Middle frontal gyrus (tissue), 1 donor: ENCODE measurements at regions not wholly inside any gene's neighbourhood (a gene's known extent, or its start where the extent isn't known, plus 50 kb on each side); places are given as distances from the start of the nearest gene placed in this dataset.

Experiments
- DNase-seq: peaks from one replicate; pipeline ENCODE4 v3.0.0-alpha.2; 2015; ENCODE audit warnings: low spot score; ENCODE audit errors: extremely low spot score

DNA sequence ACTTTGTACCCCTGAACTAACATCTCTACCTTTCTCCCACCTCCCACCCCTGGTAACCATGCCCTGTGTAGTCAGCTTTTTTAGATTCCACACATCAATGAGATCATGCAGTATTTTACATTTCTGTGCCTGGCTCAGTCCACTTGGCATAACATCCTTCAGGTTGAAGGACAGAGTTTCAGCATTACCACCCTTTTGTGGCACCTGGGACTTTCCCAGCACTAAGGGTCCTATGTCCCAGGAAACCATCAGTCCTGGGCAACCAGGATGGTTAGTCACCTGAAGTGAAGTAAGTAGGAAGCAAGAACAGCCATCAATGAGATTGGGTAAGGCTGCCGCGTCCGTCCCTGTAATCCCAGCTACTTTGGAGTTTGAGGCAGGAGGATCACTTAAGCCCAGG, 370.6 kb downstream of the SIPA1L2 start:
- DNase-seq, result no peak

DNA sequence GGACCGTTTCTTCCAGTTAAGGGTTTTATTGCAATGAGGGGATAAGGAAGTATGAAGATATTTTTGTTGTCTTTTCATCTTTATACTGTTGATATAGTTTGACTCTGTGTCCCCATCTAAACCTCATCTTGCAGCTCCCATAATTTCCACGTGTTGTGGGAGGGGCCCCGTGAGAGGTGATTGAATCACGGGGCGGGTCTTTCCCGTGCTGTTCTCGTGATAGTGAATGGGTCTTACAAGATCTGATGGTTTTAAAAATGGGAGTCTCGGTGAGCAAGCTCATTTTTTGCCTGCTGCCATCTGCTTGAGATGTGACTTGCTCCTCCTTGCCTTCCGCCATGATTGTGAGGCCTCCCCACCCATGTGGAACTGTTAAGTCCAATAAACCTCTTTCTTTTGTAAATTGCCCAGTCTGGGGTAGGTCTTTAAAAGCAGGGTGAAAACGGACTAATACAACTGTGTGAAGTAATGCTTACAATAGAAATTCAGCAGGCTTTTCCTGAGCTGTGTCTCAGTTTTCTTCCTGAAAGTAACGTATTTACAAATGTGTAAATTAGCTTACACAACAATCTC, 377.3 kb downstream of the SIPA1L2 start:
- no peak for DNase-seq

DNA sequence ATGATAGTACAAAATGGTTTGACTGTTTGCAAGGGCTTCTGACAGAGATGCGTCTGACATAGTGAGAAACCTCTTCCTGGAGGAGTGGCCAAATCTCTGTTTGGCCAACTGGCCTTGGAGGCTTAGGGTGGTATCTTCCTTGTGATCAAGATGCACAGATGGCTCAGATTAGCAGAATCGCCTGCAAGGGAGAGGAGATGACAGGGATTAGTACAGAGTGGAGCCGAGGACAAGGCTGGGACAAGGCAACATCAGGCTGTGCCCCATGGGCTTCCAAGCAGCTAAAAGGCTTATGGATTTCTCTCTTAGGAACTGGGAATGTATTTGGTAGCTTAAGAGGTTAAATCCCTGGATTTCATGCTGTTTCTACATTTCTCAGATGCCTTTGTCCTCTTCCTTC, 379.1 kb downstream of the SIPA1L2 start:
- no peak for DNase-seq

DNA sequence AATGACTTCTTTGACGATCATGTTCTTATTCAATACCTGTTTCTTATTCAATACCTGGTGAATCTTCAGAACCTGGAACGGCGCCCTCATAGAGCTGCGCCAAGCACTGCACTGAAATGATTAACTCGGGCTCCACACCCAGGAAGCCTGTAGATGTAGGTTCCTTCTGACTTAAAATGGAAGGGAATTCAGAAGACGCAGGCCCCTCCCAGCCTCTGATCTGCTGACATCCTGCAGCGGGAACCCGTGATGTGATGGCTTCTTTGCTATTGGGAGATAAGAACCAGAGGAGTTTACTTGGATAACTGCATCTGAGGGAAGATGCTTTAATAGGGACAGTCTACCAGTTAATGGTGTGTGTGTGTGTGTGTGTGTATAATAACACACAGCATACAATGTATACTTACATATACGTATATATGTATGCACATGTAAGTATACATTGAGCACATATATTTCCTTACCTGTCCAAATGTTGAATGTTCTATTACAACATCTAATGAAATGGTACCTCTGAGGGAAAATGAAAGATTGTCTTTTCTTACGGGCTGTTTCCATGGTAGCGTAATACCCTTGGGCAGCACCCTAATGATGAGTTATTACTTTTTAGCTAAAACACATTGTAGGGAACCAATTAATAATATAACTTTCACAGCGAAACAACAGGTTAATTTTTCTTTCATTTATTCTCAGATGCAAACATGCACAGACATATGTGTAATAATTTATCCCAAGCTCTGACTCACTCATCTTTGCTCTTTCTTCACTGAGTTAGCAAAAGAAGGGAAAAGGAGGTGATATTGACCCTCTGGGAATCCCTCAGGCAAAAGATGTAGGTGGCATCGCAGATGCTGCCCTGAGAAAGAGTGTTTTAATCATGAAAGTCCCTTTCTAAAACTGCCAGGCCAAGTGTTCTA, 379.8 kb downstream of the SIPA1L2 start:
- DNase-seq, result no peak

DNA sequence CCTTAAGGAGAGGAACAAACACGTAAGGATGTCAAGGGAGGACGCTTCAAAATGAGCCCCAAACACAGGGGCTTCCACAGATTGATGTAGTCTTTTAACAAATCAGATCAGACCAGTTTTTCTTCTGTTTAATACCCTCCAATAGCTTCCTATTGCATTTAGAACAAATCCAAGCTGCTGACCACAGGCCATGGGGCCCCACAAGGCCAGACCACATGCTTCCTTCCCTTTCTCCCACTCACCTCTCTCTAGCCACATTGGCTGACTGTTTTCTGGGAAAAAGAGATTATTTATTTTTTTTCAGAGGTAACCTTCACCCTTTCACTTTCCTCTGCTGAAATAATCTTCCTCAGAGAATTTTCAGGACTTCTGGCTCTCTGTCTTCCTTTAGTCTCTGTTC, 380.6 kb downstream of the SIPA1L2 start:
- no peak for DNase-seq

DNA sequence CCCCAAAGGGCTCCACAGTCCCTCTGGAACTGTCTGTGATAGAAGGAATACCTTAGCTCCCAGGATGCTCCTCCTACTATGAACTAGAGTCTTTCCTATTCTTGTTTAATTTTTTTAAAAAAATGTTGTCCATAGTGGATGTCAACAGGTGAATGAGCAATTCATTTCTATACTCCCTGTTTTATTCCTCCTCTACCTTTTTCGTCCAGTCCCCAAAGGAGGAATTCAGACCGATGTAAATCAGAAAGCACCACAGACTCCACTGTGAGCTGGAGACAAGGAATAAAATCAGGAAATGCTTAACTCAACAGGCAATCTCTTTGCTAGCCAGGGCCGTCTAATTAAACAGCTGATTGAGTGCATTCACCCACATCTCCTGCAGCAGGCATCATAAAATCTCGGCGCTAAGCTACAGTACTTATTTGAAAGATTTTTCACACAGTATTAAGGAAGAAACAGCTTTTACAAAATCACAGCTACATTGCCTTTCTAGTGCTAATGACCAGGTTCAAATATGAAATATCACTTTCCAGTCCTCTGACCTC, 381.6 kb downstream of the SIPA1L2 start:
- DNase-seq, result no peak

DNA sequence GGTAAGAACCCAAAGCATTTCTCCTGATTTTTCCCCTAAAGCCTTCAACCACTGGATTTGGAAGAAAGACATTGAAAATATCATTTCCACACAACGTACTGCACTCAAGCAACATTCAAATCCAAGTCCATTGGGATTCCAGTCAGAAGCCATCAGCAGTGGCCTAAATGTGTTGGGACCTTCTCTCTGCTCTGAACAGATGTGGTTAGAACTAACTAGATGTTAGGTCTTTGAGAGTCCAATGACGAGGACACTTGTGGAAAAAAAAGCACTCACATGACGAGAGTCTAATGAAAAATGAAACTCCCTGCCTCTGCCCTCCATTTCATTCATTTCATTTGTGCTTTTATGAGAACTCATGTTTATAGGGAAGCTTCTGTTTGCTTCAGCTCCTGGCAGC, 382.3 kb downstream of the SIPA1L2 start:
- DNase-seq, result no peak

DNA sequence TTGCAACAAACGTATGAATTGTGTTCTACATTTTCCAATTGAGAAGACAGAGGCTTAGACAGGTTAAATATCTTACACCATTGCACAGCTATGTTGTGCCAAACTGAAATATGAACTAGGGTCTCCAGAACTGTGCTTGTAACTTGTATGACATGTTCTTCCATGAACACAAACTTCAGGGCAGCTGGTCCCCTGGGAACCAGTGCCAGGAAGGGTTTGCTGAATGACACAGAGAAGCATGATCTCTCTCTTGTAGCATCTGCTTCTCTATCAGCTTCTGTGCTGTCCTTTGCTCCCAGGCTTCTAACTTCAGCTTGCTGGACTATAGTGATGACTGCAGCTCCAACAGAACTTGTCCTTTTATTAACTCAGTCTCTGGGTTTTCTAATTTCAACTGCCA, 385.5 kb downstream of the SIPA1L2 start:
- DNase-seq, result no peak

DNA sequence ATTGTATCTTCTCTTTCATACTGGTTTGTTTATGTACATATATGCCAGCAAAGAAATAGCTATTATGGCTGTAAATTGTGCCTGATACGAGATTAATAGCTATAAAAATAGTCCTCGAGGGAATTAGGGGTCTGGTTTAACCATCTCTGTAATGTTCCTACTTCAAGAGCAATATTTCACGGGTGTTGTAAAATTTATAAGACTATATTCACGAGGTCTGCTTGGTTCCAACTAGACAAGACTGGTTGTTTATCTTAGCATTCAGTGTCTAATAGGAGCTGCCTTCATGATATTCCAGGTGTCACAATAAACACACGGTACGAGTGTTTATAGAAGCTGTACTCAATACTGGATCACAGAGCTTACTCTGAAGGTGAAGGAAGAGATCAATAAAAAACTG, 389.9 kb downstream of the SIPA1L2 start:
- no peak for DNase-seq

DNA sequence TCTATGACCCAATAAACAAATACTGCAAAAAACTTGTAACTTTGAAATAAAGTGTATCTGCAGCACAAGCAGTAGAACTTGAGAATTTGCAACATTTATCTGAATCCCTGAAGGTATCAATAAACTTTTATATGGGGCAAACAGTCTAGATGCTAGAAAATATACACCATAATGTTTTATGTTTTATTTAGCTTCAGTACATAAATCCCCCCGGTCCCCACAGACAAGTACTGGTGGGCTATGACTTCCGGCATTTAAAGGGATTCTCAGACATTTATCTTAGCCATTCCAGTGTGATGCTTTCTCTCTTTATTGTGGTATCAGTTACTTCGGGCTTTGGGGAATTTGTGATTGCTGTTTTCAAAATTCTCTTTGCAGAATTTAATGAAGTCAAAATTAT, 390.4 kb downstream of the SIPA1L2 start:
- DNase-seq, result no peak

DNA sequence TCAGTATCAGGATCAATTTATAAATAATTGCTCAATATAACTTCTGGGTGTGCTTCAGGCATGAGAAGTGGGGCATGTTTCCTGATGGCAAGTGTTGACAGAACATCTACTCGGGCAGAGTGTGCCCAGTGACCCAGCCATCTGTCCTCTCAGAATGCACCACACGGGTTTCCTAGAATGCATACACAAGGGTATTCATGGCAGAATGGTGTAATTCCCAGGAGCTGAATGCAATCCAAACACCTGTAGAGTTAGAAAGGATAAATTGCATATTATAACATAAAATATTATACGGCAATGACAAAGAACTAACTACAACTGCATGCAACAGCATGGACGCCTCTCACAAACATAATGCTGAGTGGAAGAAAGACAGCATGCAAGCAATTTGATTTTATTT, 391.9 kb downstream of the SIPA1L2 start:
- DNase-seq, result no peak

DNA sequence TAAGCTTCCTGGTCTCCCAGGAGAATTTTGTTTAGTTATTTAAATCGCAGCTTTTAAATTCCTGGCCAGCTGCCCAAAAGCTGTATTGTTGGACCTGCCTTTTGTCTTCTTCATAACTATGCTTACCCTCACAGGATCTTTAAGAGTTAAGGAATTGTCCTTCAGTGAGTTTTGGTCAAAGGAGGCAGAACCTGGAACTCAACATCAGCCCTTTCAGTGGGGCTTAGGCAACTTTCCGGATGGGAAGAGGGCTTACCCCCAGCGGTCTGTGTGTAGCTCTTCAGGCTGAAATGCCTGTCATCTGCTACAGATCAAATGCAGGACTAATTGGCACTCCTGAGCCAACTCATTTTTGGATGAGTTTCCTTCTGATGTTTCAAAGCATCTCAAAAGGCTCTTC, 402.6 kb downstream of the SIPA1L2 start:
- no peak for DNase-seq

DNA sequence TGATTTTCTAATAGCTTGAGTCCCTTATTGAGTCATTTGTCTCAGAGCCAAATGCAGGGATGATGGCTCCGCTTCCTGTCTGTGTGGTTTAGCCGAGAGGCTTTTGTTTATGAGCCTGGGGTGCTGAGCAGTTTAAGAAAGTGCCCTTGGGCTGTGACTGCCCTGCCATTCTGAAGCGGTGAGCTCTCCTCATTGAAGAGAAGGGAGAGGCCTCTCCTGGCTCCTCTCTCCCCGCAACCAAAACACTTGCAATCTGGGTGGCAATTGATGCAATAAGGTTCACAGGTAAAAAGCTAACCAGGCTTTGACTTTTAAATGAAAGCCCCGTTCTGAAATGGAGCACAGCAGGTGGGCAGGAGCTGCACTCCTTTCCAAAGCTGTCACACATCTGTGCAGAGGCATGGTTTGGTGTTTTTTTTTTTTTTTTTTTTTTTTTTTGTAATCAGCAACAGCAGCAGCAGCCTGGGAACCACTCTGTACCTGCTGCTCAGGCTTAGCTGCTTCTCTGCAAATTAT, 403.7 kb downstream of the SIPA1L2 start:
- DNase-seq, result no peak

DNA sequence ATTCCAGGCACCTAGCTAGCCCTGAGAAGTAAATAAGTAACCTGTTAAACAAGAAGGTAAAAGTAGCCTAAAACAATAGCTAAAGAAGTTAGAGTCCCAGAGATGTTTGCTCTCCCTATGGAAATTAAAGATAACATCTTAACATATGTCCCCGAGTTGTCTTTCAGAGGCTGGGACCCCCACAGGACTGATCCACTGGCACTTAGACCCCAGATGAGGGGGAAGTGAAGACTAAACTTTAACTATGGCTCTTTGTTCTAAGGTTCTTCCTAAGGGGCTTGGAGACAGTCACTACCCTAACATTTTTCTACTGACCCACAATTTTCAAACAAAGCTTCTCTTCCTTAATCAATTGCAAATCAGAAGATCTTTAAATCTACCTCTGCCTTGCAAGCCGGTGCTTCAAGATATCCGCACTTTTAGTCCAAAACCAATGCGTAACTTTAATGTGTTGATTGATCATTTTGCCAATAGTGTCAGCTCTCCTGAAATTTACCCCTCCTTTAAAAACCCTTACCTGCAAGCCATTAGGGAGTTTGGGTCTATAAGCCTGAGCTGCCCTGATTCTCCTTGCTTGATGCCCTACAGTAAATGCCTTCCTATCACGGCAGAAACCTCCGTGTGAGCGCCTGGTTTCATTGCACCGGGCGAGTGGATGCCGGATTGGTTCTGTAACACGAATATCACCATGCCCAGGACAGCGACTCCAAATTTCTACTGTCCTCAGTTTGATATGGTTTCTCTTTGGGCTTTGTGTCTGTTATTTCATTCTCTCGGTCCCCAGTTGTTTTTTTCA, 404.4 kb downstream of the SIPA1L2 start:
- no peak for DNase-seq

DNA sequence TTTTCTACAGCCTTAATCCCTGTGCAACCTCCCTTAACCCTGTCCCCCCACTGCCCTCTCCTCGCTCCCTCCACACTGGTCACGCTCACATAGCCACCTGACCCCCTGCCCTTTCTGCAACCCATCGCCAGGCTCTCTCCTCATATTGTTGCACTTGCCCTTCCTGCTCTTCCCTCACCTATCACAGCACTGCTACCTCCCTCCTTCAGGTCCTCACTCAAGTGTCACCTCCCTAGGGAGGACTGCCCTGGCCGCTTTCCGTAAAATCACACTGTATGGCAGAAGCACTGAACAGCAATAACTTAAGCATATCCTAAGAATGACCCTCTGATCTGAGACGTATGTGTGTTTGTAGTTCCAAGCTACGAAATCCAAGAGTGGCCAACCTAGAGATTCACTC, 406.0 kb downstream of the SIPA1L2 start:
- DNase-seq, result no peak

DNA sequence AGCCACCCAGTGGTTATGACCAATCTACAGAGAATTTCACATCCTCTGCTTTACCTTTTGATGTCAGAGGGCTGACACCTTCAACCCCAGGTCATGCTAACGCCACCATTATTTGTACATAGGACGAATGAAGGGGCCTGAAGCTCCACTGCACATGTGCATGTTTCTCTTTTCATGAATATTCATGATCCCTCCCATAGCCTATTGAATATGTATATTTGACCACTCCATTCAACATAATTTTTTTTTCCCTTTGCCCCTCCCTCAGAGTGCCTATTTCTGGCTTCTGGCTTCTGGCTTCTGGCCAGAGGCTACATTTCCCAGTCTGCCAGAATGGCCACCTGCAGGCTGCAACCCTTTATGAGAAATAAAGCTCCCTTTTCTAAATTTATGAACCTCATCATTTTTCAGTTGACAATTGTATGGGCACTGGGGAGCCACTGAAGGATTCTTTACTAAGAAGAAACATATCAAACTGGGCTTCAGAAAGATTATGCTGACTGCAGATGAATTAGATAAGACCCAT, 406.7 kb downstream of the SIPA1L2 start:
- no peak for DNase-seq

DNA sequence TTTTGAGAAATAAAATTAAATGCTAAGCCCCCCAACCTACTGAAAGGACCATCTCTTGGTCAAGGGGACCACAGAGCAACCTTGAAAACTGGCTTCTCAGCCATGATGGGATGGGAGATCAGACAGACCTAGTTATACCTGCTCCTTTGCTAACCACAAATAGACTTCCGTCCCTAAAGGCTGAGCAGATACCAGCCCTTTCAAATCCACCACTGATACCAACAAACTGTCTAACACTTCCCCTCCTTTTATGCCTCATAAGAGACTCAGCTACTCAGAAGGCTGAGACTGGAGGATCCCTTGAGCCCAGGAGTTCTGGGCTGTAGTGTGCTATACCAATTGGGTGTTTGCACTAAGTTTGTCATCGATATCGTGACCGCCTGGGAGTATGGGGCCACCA, 407.3 kb downstream of the SIPA1L2 start:
- DNase-seq, result no peak

DNA sequence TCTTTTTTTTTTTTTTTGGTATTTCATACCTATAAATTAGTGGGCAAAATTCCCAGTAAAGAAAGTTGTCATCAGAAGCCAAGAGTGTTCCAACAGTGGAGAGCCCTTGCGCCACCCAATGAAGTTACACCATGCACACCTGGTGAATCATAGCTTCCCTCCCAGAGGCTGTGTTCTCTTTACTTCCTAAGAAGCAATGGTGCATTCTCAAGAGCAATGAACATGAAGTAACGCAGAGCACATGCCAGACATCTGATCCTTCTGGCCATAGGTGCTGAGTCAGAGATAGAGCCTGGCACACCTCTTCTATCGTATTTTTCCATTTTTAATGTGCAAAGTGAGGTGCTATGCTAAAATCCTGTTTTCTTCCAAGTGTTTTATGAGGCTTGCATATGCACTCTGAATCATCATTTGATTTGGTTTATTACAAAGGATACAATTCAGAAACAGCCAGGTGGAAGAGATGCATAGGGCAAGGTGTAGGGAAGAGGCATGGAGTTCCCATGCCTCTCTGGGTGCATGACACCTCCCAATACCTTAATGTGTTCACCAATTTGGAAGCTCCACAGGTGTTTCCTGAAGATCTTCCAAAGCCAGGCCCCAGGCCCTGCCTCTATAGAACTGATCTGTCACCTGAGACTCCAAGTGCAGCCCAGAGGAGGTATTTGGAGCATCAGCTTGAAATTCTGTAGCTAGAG, 408.0 kb downstream of the SIPA1L2 start:
- DNase-seq, result no peak

DNA sequence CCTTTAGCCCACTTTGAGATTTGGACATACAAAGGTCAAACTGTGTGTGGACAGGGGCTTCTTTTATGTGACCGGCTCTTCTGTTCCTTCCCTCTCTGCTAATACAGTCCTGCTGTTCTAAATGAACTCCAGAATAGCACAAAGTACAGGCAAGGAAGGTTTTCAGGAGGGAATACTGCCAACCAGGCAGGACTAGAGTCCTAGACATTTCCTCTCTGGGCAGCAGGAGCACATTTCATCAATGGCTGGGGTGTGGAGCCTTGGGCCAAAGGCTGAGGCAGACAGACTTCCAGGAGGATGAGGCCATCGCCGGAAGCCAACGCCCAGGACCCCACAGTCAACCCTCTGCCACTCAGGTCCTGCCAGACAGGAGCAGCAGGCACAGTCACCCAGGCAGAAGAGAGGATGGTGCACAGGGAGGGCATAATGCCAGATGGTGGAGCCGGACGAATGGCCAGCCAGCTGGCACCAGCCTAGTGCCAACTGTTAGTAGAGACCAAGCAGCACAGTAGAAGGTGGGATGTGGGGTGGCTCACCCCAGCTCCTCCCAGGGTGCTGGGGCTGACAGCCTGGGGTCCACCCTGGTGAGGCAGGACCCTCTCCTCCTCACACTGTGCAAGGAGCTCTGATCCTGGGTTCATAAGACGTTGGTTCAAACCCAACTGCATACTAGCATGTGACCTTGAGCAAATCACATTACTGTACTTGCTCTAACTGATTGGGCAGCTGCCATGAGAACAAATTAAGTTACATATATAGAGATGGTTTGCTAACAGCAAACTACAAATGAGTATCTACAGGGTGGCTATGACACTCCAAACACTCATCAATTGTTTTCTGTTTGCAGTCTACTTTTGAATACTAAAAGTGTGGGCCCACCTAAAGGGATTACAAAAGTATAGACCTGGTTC, 410.7 kb downstream of the SIPA1L2 start:
- DNase-seq, result no peak

DNA sequence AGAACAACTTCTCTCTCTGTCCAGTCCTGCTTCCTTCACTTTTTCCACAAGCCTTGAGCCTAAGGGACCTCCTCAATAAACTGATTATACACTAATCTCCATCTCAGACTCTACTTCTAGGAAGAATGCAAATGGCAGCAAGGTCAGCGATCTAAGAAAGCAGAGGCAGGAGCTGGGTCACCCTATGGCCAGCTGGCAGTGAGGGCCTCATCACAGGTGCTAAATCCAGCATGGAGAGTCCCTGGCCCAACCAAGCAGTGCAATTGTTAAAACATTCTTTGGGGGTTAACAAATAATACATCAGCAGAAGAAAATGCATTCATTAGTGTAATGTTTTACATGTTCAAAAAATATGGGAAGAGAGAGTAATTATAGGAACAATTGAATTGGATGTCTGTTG, 416.0 kb downstream of the SIPA1L2 start:
- no peak for DNase-seq
